Choroid plexus epithelial cell (primary cell): ENCODE measurements at regions not wholly inside any gene's neighbourhood (a gene's known extent, or its start where the extent isn't known, plus 50 kb on each side); places are given as distances from the start of the nearest gene placed in this dataset.
A peak's percentile ranks its signal among the peaks of the same experiment; 100 is the strongest.

Source experiments
- DNase-seq: peaks from one replicate; pipeline ENCODE4 v3.0.0-alpha.2; 2010; ENCODE audit warnings: low read depth
- H3K4me3 ChIP-seq: 2 replicates; pipeline ENCODE4 v1.5.1; 2011; ENCODE audit warnings: low read depth, mild to moderate bottlenecking, control low read depth, low read length, moderate library complexity
- TF ChIP-seq, protein P1 (sequence below): conservative IDR thresholded peaks from 2 replicates; pipeline ENCODE4 v1.5.1; 2011; ENCODE audit warnings: low read depth, mild to moderate bottlenecking, control low read depth, inconsistent platforms, low read length, moderate library complexity

DNA sequence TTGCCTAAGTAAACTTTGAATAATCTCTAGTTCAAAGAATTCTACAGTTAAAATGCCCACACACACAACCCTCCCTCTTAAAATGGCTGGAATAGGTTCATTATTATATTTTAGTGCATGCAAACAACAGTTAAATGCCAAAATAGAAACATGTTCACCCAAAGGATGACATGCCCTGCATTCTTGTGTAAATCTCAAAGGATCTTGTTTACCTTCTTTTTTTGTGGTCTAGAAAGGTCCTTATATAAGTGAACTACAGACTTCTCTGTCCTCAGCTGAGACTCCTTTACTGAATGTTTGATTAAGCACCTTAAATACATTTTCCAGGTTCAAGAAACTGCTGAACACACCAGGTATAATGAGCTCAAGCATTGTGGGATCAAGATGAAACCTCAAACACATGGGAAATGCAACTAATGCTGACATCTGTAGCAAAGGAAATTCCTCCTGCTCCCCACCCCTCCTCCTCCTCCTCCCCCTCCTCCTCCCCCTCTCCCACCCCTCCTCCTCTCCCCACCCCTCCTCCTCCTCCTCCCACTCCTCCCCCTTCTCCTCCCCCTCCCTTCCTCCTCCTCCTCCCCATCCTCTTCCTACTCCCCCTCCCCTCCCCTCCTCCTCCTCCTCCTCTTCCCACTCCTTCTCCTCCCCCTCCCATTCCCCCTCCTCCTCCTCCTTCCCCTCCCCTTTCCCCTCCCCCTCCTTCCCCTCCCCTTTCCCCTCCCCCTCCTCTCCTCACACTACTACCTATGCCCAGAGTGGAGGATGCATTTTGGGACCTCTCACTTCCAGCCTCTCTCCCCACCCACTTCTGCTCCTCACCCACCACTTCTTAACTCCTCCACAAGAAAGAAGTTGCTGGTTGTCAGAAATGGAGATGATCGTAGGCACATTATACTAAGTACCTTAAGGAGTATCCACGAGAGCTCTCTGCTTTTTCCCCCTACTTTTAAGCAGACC, 233.9 kb downstream of the MRPL39 start:
- DNase-seq = peak; percentile 28
- H3K4me3 ChIP-seq = no peak overlapping the region
- TF ChIP-seq, protein P1, sequence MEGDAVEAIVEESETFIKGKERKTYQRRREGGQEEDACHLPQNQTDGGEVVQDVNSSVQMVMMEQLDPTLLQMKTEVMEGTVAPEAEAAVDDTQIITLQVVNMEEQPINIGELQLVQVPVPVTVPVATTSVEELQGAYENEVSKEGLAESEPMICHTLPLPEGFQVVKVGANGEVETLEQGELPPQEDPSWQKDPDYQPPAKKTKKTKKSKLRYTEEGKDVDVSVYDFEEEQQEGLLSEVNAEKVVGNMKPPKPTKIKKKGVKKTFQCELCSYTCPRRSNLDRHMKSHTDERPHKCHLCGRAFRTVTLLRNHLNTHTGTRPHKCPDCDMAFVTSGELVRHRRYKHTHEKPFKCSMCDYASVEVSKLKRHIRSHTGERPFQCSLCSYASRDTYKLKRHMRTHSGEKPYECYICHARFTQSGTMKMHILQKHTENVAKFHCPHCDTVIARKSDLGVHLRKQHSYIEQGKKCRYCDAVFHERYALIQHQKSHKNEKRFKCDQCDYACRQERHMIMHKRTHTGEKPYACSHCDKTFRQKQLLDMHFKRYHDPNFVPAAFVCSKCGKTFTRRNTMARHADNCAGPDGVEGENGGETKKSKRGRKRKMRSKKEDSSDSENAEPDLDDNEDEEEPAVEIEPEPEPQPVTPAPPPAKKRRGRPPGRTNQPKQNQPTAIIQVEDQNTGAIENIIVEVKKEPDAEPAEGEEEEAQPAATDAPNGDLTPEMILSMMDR = no peak

DNA sequence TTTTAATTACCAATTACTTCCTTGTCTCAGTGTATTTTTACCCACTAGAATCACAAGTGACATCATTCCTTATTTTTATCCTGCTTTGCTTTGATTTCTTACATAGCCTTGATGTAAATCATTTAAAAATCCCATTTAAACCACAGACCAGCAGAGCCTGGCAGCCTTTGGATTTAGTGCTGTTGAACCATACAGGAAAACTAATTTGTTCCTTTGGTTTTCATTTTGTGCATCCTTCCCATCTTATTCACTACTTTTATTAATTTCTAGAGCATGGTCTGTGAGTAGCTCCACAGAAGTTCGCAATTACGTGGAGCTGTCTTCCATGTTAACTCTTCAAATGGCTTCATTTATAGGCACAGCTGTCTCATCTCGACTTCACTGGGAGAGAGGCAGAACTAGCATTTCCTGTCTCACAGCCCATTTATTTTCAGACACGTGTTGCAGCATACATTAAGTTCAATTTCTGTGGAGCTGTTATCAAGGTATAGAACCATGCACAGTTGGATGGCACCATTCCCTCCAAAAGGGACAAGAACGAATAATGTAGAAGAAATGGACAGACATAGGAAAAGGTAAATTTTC, 235.3 kb downstream of the MRPL39 start:
- TF ChIP-seq, protein P1 = no peak
- no peak overlapping the region for H3K4me3 ChIP-seq
- DNase-seq = no peak

DNA sequence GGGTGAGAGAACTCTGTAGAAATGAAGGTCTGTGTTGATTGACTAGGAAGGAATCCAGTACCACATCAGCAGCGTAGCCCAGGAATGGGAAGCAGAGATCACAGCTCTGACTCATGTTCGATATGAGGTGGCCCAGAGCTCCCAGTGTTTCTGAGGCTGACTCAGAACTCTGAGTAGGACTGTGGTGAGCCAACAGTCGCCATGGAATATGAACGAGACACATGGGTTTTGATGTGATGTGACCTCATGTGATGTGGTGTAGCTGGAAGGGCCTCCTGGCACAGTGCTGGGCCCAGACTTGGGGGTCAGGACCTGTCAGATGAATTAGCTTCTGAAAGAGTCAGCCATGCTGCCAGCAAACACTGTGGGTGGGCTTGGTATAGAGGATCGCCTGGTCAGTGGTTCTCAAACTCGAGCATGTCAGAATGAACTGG, 237.0 kb downstream of the MRPL39 start:
- TF ChIP-seq, protein P1 = no peak
- no peak overlapping the region for H3K4me3 ChIP-seq
- peak; percentile 93 for DNase-seq

DNA sequence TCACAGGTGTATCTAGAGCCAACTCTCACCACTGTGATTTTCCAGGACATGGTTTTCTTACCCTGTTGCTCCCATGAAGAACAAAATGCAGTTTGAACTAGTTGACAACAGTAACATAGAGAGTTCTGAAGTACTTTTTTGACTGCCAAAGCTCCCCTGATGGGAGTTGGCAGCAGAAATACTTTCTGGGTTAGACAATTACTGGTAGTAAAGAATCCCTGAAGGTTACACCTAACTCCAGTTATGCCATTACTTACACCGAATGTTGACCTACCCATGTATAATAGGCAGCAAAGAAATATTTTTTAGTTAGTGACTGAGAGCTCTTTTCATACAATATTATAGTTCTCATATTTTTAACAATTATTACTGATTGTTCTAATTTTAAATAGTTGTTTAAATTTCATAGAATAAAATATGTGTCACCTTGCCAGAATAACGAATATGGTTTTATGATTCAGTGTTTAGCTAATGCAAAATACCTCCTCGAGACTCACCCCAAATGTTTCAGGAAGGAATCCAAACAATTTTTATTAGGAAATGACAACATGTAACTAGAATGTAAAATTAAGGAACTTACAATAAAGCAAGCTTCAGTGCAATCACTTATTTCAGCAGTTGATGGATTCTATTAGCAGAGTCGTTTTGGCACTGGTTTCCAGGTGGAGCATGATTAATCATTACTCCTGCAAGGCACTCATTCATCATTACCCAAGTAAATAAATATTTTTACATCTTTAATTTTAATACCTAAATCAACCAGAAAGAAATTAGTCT, 237.6 kb downstream of the MRPL39 start:
- peak; percentile 51 for DNase-seq
- TF ChIP-seq, protein P1 = no peak
- no peak overlapping the region for H3K4me3 ChIP-seq

DNA sequence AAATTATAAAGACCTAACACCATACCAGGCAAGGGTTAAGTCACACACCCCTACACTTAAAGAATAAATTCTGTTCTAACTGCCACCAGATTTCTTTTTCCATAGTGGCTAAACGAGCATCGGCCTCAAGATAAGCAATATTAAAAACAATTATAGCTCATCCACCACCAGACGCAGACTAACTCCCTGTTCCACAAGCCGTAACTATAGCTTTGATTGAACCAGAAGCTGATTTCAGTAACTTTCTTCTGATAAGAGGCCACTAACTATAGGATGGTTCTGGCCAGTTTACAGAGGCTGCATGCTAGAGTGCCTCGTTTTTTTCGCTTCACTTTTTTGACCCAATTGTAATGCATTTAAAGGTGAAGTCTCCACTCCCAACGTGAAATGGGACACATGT, 238.8 kb downstream of the MRPL39 start:
- no peak for DNase-seq
- H3K4me3 ChIP-seq = no peak overlapping the region
- TF ChIP-seq, protein P1 = no peak

DNA sequence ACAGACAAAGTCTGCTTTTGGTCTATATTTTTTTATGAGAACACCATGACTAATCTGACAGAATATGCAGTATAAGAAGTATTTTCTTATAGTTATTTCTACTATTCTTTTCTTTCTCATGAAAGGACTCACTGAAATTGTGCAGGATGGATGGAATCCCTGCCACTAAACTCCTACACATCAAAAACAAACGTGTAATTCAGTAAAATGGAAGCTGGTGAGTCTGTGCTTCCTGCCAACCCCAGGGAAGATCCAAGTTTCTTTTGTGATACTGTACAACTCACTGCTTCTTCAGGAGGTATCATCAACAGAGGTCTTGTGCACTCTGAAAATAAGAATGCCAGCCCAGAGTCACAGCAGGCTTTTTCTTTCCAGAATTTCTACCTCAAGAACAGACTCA, 241.2 kb downstream of the MRPL39 start:
- no peak for DNase-seq
- TF ChIP-seq, protein P1 = no peak

More for the DNA sequence above, 241.2 kb downstream of the MRPL39 start:
- no peak overlapping the region for H3K4me3 ChIP-seq
